H1 (cell line): ENCODE measurements at regions not wholly inside any gene's neighbourhood (a gene's known extent, or its start where the extent isn't known, plus 50 kb on each side); places are given as distances from the start of the nearest gene placed in this dataset.

ENCODE experiments used
- CTCF ChIA-PET: fragments of 300-600 bp; sonication (Branson Sonifier 250); formaldehyde crosslinking; loops from one replicate; lab custom pipeline; 2021; ENCODE audit not compliant: partially characterized antibody; lab: Charles Lee
- POLR2A ChIA-PET: fragments of 300-600 bp; sonication (Branson Sonifier 250); formaldehyde crosslinking; loops from one replicate; lab custom pipeline; 2021; ENCODE audit warnings: inconsistent platforms; ENCODE audit not compliant: partially characterized antibody; lab: Charles Lee
- DNase-seq, 2 experiments: peaks; one replicate each; pipeline versions ENCODE4 v3.0.0 to v3.0.0-alpha.2; 2010 to 2022; ENCODE audit warnings: low spot score in 2 of 2, low read depth in 1 of 2, mixed read lengths in 1 of 2
- FAIRE-seq: peaks from 2 replicates; lab custom pipeline; 2011; peaks lifted over from hg19 to GRCh38; lab: Jason Lieb, UNC
- H2AFZ ChIP-seq: 2 replicates; pipeline ENCODE4 v1.8.1; 2012; ENCODE audit warnings: low read length, inconsistent platforms
- H2AK5ac ChIP-seq: 2 replicates; pipeline ENCODE4 v1.6.1; 2013; ENCODE audit warnings: low read depth, low read length
- H2BK120ac ChIP-seq: replicated peaks from 2 replicates; pipeline ENCODE3; 2013; ENCODE audit warnings: low read depth, low read length, inconsistent platforms
- H2BK12ac ChIP-seq: 2 replicates; pipeline ENCODE4 v1.6.1; 2013; ENCODE audit warnings: low read depth, low read length
- H2BK15ac ChIP-seq: 2 replicates; pipeline ENCODE4 v1.6.1; 2013; ENCODE audit warnings: low read length
- H2BK20ac ChIP-seq: 2 replicates; pipeline ENCODE4 v1.6.1; 2013; ENCODE audit warnings: low read length
- H2BK5ac ChIP-seq: 2 replicates; pipeline ENCODE4 v1.6.1; 2013; ENCODE audit warnings: low read depth, low read length
- H3K14ac ChIP-seq: 2 replicates; pipeline ENCODE4 v1.6.1; 2013; ENCODE audit warnings: inconsistent platforms; ENCODE audit not compliant: insufficient read length
- H3K18ac ChIP-seq: 2 replicates; pipeline ENCODE4 v1.6.1; 2013; ENCODE audit warnings: low read length; ENCODE audit errors: extremely low read depth
- H3K23ac ChIP-seq: 2 replicates; pipeline ENCODE4 v1.6.1; 2013; ENCODE audit warnings: inconsistent platforms; ENCODE audit not compliant: insufficient read length
- H3K23me2 ChIP-seq: 2 replicates; pipeline ENCODE4 v1.6.1; 2013; ENCODE audit warnings: low read depth, low read length
- H3K27ac ChIP-seq: 2 replicates; pipeline ENCODE4 v1.6.1; 2011; ENCODE audit warnings: low read depth, low read length, inconsistent platforms
- H3K27me3 ChIP-seq, 4 experiments: replicated peaks in 1 of 4; 1 replicate in 1 of 4; 2 replicates in 3 of 4; pipeline versions ENCODE4 v1.6.1 to v1.8.1; 2011 to 2013; ENCODE audit warnings: low read length in 3 of 4, mild to moderate bottlenecking in 3 of 4, inconsistent platforms in 2 of 4, mixed read lengths in 2 of 4, moderate library complexity in 1 of 4; ENCODE audit not compliant: control insufficient read depth in 3 of 4, insufficient read depth in 3 of 4; ENCODE audit errors: extremely low read depth in 1 of 4
- H3K36me3 ChIP-seq, 4 experiments: 2 replicates each; pipeline versions ENCODE4 v1.6.1 to v1.8.1; 2011 to 2013; ENCODE audit warnings: mild to moderate bottlenecking in 4 of 4, low read length in 3 of 4, moderate library complexity in 2 of 4, control low read depth in 1 of 4, inconsistent platforms in 1 of 4; ENCODE audit not compliant: insufficient read depth in 4 of 4, control insufficient read depth in 2 of 4
- H3K4ac ChIP-seq: replicated peaks from 2 replicates; pipeline ENCODE3; 2013; ENCODE audit warnings: low read length, low read depth, mixed read lengths, inconsistent platforms; ENCODE audit not compliant: insufficient read length
- H3K4me1 ChIP-seq, 4 experiments: replicated peaks in 1 of 4; 1 replicate in 1 of 4; 2 replicates in 3 of 4; pipeline versions ENCODE4 v1.6.1 to v1.8.1; 2011 to 2013; ENCODE audit warnings: low read length in 3 of 4, inconsistent platforms in 2 of 4, mixed read lengths in 1 of 4; ENCODE audit not compliant: insufficient read depth in 4 of 4, control insufficient read depth in 3 of 4
- H3K4me2 ChIP-seq, 2 experiments: 2 replicates each; pipeline versions ENCODE4 v1.6.1 to v1.8.1; 2011 to 2013; ENCODE audit warnings: low read depth in 2 of 2, low read length in 2 of 2, control low read depth in 1 of 2, inconsistent platforms in 1 of 2, mild to moderate bottlenecking in 1 of 2; ENCODE audit not compliant: insufficient read depth in 1 of 2
- H3K4me3 ChIP-seq, 4 experiments: fragments of 200-600, 300-600 bp in 1 of 4; sonication (generic), shearing (Covaris generic), sonication (Bioruptor Twin) in 1 of 4; 2 replicates each; pipeline versions ENCODE4 v1.5.1 to v1.8.1; 2011 to 2016; ENCODE audit warnings: low read length in 4 of 4, low read depth in 3 of 4, control low read depth in 2 of 4, inconsistent platforms in 2 of 4, mild to moderate bottlenecking in 2 of 4, mixed read lengths in 1 of 4, moderate library complexity in 1 of 4; ENCODE audit not compliant: insufficient read depth in 2 of 4; ENCODE audit errors: extremely low read depth in 1 of 4
- H3K56ac ChIP-seq: replicated peaks from 2 replicates; pipeline ENCODE3; 2013; ENCODE audit warnings: low read depth, mild to moderate bottlenecking, mixed read lengths, low read length, inconsistent platforms; ENCODE audit not compliant: insufficient read length
- H3K79me1 ChIP-seq: 2 replicates; pipeline ENCODE4 v1.6.1; 2013; ENCODE audit warnings: low read depth, low read length, control low read depth
- H3K79me2 ChIP-seq, 2 experiments: 2 replicates each; pipeline versions ENCODE4 v1.6.1 to v1.8.1; 2012 to 2013; ENCODE audit warnings: low read length in 2 of 2, mild to moderate bottlenecking in 2 of 2, inconsistent platforms in 1 of 2; ENCODE audit not compliant: insufficient read depth in 2 of 2, control insufficient read depth in 1 of 2
- H3K9ac ChIP-seq, 4 experiments: replicated peaks in 1 of 4; 1 replicate in 1 of 4; 2 replicates in 3 of 4; pipeline versions ENCODE4 v1.6.1 to v1.8.1; 2011 to 2013; ENCODE audit warnings: low read depth in 3 of 4, low read length in 3 of 4, control low read depth in 2 of 4, mild to moderate bottlenecking in 2 of 4, moderate library complexity in 2 of 4, inconsistent platforms in 1 of 4; ENCODE audit errors: extremely low read depth in 1 of 4
- H3K9me3 ChIP-seq, 2 experiments: 2 replicates each; pipeline versions ENCODE4 v1.6.1 to v1.8.1; 2012 to 2013; ENCODE audit warnings: mild to moderate bottlenecking in 2 of 2, moderate library complexity in 2 of 2, control low read depth in 1 of 2, inconsistent platforms in 1 of 2, low read depth in 1 of 2, low read length in 1 of 2, mixed read lengths in 1 of 2; ENCODE audit not compliant: insufficient read depth in 2 of 2
- H4K20me1 ChIP-seq, 2 experiments: replicated peaks in 1 of 2; 2 replicates each; pipeline versions ENCODE3 to v1.8.1; 2011 to 2013; ENCODE audit warnings: inconsistent platforms in 2 of 2, low read length in 2 of 2, mild to moderate bottlenecking in 1 of 2; ENCODE audit not compliant: insufficient read depth in 2 of 2, control insufficient read depth in 1 of 2
- H4K5ac ChIP-seq: 2 replicates; pipeline ENCODE4 v1.6.1; 2013; ENCODE audit warnings: low read length, low read depth, mixed read lengths, inconsistent platforms; ENCODE audit not compliant: insufficient read length
- H4K8ac ChIP-seq: 2 replicates; pipeline ENCODE4 v1.8.0; 2013; ENCODE audit warnings: mild to moderate bottlenecking, moderate library complexity, low read length, inconsistent platforms; ENCODE audit not compliant: insufficient read depth; ENCODE audit errors: extremely low read depth
- H4K91ac ChIP-seq: replicated peaks from 2 replicates; pipeline ENCODE3; 2013; ENCODE audit warnings: low read length, mixed read lengths, inconsistent platforms; ENCODE audit not compliant: insufficient read length
- BRCA1 ChIP-seq: IDR thresholded peaks from 2 replicates; pipeline ENCODE4 v1.6.1; 2012; ENCODE audit warnings: low read depth, low read length, improper control_type of control experiment
- CBX8 ChIP-seq: fragments of 300-800, 300-1000 bp; sonication (generic); IDR thresholded peaks from 2 replicates; pipeline ENCODE4 v1.7.1; 2016; ENCODE audit warnings: low read depth, low read length, borderline replicate concordance
- GTF2F1 ChIP-seq: IDR thresholded peaks from 2 replicates; pipeline ENCODE4 v1.6.1; 2012; ENCODE audit warnings: low read depth, low read length, improper control_type of control experiment, borderline replicate concordance
- RXRA ChIP-seq: IDR thresholded peaks from 2 replicates; pipeline ENCODE4 v1.6.1; 2011; ENCODE audit warnings: low read depth, mild to moderate bottlenecking, low read length, moderate library complexity; ENCODE audit not compliant: insufficient read depth
- SIRT6 ChIP-seq: IDR thresholded peaks from one replicate; pipeline ENCODE4 v1.7.1; 2012; ENCODE audit warnings: low read length, inconsistent platforms
- WGBS, 2 experiments: shearing (Covaris generic) in 1 of 2; methylation state at CpG; one replicate each; pipeline versions ENCODE4 v1.1.6 to v1.1.7; 2013 to 2015; ENCODE audit warnings: low lambda C conversion rate in 2 of 2, mixed read lengths in 2 of 2, inconsistent platforms in 1 of 2, low coverage in 1 of 2, missing lambda C conversion rate in 1 of 2; ENCODE audit not compliant: insufficient replicate concordance in 2 of 2, insufficient coverage in 1 of 2, insufficient read length in 1 of 2; ENCODE audit errors: extremely low coverage in 1 of 2, missing lambda C conversion rate in 1 of 2; 5-methylcytosine and 5-hydroxymethylcytosine counted together
- TF ChIP-seq, protein P1 (sequence below): IDR thresholded peaks from 2 replicates; pipeline ENCODE4 v1.6.1; 2012; ENCODE audit warnings: inconsistent platforms

DNA sequence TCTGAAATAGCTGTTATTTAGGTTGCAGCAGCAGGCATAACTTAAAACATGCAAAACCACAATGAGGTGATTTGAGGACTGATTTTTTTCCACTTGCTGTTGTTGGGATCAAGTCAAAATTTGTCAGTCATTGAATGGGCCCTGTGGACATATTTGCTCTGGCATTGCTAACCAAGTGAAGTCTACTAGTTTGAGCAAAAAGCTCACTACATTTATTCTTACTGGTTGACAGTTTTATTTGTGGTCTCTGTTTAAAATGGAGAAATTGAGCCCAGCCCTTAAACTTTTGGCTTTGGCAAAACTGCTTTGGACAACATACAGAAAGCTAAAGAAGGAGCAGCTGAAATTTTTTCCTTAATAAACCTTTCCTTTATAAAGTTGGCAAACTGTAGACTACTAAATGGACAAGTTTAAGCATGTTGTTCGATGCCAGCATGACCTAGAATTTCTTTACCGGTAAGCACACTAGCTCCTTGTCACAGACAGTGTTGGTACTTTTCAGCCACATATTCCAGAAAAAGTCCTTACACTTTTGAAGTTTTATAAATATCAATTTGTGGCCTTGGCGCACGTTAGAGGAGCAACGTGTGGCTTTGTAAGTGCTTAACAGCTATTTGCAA lies 234.6 kb downstream of the USP25 start:
- Histone ChIP-seq H2AFZ (no peak overlapping the region), H4K20me1 (no peaks in the 10 kb centered on the region), H3K14ac (no peak overlapping the region), H3K4ac (no peak overlapping the region), H2BK15ac (no peak overlapping the region), H2BK5ac (no peak overlapping the region), H2BK120ac (no peak overlapping the region), H2BK12ac (no peak overlapping the region), H3K18ac (no peak overlapping the region), H3K9me3 (no peaks in the 10 kb centered on the region), H4K91ac (no peak overlapping the region), H3K36me3 (no peaks in the 10 kb centered on the region), H3K79me2 (no peaks in the 10 kb centered on the region), H2AK5ac (no peak overlapping the region), H3K79me1 (no peaks in the 10 kb centered on the region), H3K23me2 (no peaks in the 10 kb centered on the region), H3K9ac (no peak overlapping the region), H3K23ac (no peak overlapping the region), H3K4me1 (no peaks in the 10 kb centered on the region), H4K5ac (no peak overlapping the region), H3K4me3 (no peak overlapping the region), H4K8ac (no peak overlapping the region), H3K27ac (no peak overlapping the region), H2BK20ac (no peak overlapping the region), H3K4me2 (no peak overlapping the region), H3K56ac (no peak overlapping the region), H3K27me3 (no peaks in the 10 kb centered on the region)
- DNase-seq (no peak), FAIRE-seq (no peak)
- 91% methylated on average over 5 of the region's 5 CpGs; no CpG with 5 or more reads in 1 of the 2 experiments for WGBS, 2 experiments
- TF ChIP-seq RXRA (no peak), CBX8 (no peak), BRCA1 (no peak), SIRT6 (no peak), GTF2F1 (no peak)
- TF ChIP-seq, protein P1, sequence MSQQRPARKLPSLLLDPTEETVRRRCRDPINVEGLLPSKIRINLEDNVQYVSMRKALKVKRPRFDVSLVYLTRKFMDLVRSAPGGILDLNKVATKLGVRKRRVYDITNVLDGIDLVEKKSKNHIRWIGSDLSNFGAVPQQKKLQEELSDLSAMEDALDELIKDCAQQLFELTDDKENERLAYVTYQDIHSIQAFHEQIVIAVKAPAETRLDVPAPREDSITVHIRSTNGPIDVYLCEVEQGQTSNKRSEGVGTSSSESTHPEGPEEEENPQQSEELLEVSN = no peak
- CTCF ChIA-PET = interaction anchor here (1.5 kb wide), 1 partner anchor 12 kb away, joined by 5 read pairs; no protein-coding TSS in a partner anchor
- POLR2A ChIA-PET = no interaction called here
